H1 (cell line): ENCODE measurements at regions not wholly inside any gene's neighbourhood (a gene's known extent, or its start where the extent isn't known, plus 50 kb on each side); places are given as distances from the start of the nearest gene placed in this dataset.

Experiments
- TF ChIP-seq, protein P1 (sequence below): fragments of 300-600 bp; sonication (generic); IDR thresholded peaks from 2 replicates; pipeline ENCODE4 v1.7.1; 2012; ENCODE audit warnings: low read length, moderate library complexity, mild to moderate bottlenecking, inconsistent platforms; ENCODE audit not compliant: insufficient replicate concordance

GRCh38 chr12:87120440-87120839 is 864.2 kb upstream of the MGAT4C start (continued):
- TF ChIP-seq, protein P1, sequence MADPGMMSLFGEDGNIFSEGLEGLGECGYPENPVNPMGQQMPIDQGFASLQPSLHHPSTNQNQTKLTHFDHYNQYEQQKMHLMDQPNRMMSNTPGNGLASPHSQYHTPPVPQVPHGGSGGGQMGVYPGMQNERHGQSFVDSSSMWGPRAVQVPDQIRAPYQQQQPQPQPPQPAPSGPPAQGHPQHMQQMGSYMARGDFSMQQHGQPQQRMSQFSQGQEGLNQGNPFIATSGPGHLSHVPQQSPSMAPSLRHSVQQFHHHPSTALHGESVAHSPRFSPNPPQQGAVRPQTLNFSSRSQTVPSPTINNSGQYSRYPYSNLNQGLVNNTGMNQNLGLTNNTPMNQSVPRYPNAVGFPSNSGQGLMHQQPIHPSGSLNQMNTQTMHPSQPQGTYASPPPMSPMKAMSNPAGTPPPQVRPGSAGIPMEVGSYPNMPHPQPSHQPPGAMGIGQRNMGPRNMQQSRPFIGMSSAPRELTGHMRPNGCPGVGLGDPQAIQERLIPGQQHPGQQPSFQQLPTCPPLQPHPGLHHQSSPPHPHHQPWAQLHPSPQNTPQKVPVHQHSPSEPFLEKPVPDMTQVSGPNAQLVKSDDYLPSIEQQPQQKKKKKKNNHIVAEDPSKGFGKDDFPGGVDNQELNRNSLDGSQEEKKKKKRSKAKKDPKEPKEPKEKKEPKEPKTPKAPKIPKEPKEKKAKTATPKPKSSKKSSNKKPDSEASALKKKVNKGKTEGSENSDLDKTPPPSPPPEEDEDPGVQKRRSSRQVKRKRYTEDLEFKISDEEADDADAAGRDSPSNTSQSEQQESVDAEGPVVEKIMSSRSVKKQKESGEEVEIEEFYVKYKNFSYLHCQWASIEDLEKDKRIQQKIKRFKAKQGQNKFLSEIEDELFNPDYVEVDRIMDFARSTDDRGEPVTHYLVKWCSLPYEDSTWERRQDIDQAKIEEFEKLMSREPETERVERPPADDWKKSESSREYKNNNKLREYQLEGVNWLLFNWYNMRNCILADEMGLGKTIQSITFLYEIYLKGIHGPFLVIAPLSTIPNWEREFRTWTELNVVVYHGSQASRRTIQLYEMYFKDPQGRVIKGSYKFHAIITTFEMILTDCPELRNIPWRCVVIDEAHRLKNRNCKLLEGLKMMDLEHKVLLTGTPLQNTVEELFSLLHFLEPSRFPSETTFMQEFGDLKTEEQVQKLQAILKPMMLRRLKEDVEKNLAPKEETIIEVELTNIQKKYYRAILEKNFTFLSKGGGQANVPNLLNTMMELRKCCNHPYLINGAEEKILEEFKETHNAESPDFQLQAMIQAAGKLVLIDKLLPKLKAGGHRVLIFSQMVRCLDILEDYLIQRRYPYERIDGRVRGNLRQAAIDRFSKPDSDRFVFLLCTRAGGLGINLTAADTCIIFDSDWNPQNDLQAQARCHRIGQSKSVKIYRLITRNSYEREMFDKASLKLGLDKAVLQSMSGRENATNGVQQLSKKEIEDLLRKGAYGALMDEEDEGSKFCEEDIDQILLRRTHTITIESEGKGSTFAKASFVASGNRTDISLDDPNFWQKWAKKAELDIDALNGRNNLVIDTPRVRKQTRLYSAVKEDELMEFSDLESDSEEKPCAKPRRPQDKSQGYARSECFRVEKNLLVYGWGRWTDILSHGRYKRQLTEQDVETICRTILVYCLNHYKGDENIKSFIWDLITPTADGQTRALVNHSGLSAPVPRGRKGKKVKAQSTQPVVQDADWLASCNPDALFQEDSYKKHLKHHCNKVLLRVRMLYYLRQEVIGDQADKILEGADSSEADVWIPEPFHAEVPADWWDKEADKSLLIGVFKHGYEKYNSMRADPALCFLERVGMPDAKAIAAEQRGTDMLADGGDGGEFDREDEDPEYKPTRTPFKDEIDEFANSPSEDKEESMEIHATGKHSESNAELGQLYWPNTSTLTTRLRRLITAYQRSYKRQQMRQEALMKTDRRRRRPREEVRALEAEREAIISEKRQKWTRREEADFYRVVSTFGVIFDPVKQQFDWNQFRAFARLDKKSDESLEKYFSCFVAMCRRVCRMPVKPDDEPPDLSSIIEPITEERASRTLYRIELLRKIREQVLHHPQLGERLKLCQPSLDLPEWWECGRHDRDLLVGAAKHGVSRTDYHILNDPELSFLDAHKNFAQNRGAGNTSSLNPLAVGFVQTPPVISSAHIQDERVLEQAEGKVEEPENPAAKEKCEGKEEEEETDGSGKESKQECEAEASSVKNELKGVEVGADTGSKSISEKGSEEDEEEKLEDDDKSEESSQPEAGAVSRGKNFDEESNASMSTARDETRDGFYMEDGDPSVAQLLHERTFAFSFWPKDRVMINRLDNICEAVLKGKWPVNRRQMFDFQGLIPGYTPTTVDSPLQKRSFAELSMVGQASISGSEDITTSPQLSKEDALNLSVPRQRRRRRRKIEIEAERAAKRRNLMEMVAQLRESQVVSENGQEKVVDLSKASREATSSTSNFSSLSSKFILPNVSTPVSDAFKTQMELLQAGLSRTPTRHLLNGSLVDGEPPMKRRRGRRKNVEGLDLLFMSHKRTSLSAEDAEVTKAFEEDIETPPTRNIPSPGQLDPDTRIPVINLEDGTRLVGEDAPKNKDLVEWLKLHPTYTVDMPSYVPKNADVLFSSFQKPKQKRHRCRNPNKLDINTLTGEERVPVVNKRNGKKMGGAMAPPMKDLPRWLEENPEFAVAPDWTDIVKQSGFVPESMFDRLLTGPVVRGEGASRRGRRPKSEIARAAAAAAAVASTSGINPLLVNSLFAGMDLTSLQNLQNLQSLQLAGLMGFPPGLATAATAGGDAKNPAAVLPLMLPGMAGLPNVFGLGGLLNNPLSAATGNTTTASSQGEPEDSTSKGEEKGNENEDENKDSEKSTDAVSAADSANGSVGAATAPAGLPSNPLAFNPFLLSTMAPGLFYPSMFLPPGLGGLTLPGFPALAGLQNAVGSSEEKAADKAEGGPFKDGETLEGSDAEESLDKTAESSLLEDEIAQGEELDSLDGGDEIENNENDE = no peak
